VCaP (cell line): ENCODE measurements at regions not wholly inside any gene's neighbourhood (a gene's known extent, or its start where the extent isn't known, plus 50 kb on each side); places are given as distances from the start of the nearest gene placed in this dataset.

Experiments used
- H3K27ac ChIP-seq: fragments of 450-650 bp; 2 replicates; pipeline ENCODE4 v1.5.1; 2017
- TF ChIP-seq, protein P1 (sequence below): fragments of 450-650 bp; conservative IDR thresholded peaks from 2 replicates; pipeline ENCODE4 v1.5.1; 2017; ENCODE audit warnings: mild to moderate bottlenecking, moderate library complexity

- TF ChIP-seq, protein P1, sequence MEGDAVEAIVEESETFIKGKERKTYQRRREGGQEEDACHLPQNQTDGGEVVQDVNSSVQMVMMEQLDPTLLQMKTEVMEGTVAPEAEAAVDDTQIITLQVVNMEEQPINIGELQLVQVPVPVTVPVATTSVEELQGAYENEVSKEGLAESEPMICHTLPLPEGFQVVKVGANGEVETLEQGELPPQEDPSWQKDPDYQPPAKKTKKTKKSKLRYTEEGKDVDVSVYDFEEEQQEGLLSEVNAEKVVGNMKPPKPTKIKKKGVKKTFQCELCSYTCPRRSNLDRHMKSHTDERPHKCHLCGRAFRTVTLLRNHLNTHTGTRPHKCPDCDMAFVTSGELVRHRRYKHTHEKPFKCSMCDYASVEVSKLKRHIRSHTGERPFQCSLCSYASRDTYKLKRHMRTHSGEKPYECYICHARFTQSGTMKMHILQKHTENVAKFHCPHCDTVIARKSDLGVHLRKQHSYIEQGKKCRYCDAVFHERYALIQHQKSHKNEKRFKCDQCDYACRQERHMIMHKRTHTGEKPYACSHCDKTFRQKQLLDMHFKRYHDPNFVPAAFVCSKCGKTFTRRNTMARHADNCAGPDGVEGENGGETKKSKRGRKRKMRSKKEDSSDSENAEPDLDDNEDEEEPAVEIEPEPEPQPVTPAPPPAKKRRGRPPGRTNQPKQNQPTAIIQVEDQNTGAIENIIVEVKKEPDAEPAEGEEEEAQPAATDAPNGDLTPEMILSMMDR, result no peak
- H3K27ac ChIP-seq, result no peak overlapping the region
These were observed 215.8 kb downstream of the NDUFA10 start for GRCh38 chr2:239809391-239809790.

DNA sequence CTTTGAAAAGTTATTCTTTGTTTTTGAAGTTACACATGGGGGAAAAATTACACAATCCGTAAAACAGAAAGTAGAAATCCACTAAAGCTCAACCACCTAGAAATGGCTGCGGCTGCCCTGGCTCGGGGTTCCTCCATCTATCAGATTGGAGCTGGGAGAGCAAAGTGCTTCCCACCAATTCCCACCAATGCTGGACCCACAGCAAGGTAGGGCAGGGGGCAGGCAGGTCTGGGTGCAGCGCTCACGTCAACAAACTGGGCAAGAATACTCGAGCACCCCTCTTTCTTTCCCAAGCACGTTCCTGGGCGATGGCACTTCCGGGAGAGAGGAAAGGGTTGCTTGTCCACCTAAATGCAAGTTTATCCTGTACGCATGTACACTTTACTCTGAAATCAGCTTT, 217.6 kb downstream of the NDUFA10 start:
- no peak overlapping the region for H3K27ac ChIP-seq
- TF ChIP-seq, protein P1, result no peak

- H3K27ac ChIP-seq, result no peak overlapping the region
- TF ChIP-seq, protein P1, result no peak
These were observed 218.2 kb downstream of the NDUFA10 start for GRCh38 chr2:239806758-239807434.

- TF ChIP-seq, protein P1, result no peak
- no peak overlapping the region for H3K27ac ChIP-seq
These were observed 218.9 kb downstream of the NDUFA10 start for GRCh38 chr2:239806276-239806675.

DNA sequence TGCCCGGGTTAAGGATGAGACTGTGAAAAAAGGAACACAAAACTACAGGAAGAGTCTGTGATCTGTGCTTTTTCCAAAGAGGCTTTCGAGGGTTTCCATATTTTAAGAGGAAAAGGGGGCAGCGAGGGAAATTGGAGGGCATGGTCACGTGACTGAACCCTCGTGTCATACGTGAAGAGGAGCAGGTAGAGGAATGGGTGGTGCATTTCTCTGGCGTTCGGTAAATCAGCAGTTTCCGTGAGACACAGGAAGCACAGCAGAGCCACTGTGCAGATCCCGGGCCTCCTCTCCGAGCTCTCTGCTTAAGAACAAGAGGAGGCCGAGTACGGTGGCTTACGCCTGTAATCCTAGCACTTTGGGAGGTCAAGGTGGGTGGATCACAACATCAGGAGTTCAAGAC, 219.7 kb downstream of the NDUFA10 start:
- TF ChIP-seq, protein P1, result no peak

DNA sequence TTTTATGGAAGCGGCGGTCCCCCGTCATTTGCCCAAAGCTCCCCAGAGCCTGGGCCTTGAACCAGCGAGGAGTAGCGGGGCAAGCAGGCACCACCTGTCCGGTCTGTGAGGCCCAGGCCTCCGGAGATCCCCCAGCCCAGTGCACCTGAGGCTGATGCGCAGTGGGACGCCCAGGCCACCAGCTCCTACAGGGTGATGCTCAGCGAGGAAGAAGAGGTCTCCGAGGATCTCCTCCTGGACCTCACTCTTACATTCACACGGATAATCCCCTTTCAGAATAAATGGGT, 220.2 kb downstream of the NDUFA10 start:
- TF ChIP-seq, protein P1, result no peak
- no peak overlapping the region for H3K27ac ChIP-seq

More for the DNA sequence above, 219.7 kb downstream of the NDUFA10 start:
- H3K27ac ChIP-seq, result no peak overlapping the region

- TF ChIP-seq, protein P1, result no peak
- H3K27ac ChIP-seq, result no peak overlapping the region
These were observed 220.7 kb downstream of the NDUFA10 start for GRCh38 chr2:239804161-239805042.
